Liver (tissue), 8 donors: ENCODE measurements at regions not wholly inside any gene's neighbourhood (a gene's known extent, or its start where the extent isn't known, plus 50 kb on each side); places are given as distances from the start of the nearest gene placed in this dataset.

ENCODE experiments used
- DNase-seq: peaks from one replicate; pipeline ENCODE4 v3.0.0-alpha.2; 2017; ENCODE audit warnings: low spot score
- H3K27ac ChIP-seq, 2 donors: one replicate each; pipeline ENCODE4 v1.7.0; 2013; ENCODE audit warnings: inconsistent platforms in 2 of 2, low read length in 2 of 2, control low read depth in 1 of 2, low read depth in 1 of 2, mild to moderate bottlenecking in 1 of 2
- H3K27me3 ChIP-seq, 4 donors: one replicate each; pipeline versions ENCODE4 v1.6.1 to v1.7.0; 2013; ENCODE audit warnings: low read length in 3 of 4, inconsistent platforms in 1 of 4, mild to moderate bottlenecking in 1 of 4, moderate library complexity in 1 of 4; ENCODE audit not compliant: control insufficient read depth in 4 of 4, insufficient read depth in 4 of 4
- H3K36me3 ChIP-seq, 4 donors: one replicate each; pipeline versions ENCODE4 v1.6.1 to v1.7.0; 2013; ENCODE audit warnings: low read length in 3 of 4, mild to moderate bottlenecking in 3 of 4, low read depth in 1 of 4, moderate library complexity in 1 of 4; ENCODE audit not compliant: control insufficient read depth in 4 of 4, insufficient read depth in 3 of 4
- H3K4me1 ChIP-seq, 4 donors: one replicate each; pipeline versions ENCODE4 v1.6.1 to v1.7.0; 2013; ENCODE audit warnings: low read length in 3 of 4, mild to moderate bottlenecking in 3 of 4, moderate library complexity in 1 of 4; ENCODE audit not compliant: control insufficient read depth in 4 of 4, insufficient read depth in 4 of 4
- H3K4me3 ChIP-seq, 3 donors: one replicate each; pipeline versions ENCODE4 v1.6.1 to v1.7.0; 2013; ENCODE audit warnings: low read length in 3 of 3, control low read depth in 1 of 3, low read depth in 1 of 3, mild to moderate bottlenecking in 1 of 3
- H3K9ac ChIP-seq, 2 donors: one replicate each; pipeline ENCODE4 v1.7.0; 2013; ENCODE audit warnings: low read length in 2 of 2, mild to moderate bottlenecking in 2 of 2, moderate library complexity in 2 of 2, control low read depth in 1 of 2, low read depth in 1 of 2
- H3K9me3 ChIP-seq, 4 donors: one replicate each; pipeline versions ENCODE4 v1.6.1 to v1.7.0; 2013; ENCODE audit warnings: low read length in 3 of 4; ENCODE audit not compliant: control insufficient read depth in 4 of 4
- EGR1 ChIP-seq, 2 donors: IDR thresholded peaks; 2 replicates each; pipeline ENCODE4 v1.6.1; 2016 to 2018; ENCODE audit warnings: antibody characterized with exemption in 2 of 2, low read depth in 2 of 2
- FOXA1 ChIP-seq: IDR thresholded peaks from 2 replicates; pipeline ENCODE4 v1.6.1; 2016; ENCODE audit warnings: antibody characterized with exemption
- FOXA2 ChIP-seq: IDR thresholded peaks from 2 replicates; pipeline ENCODE4 v1.6.1; 2016; ENCODE audit warnings: antibody characterized with exemption
- GABPA ChIP-seq, 2 donors: IDR thresholded peaks in 1 of 2; conservative IDR thresholded peaks in 1 of 2; 2 replicates each; pipeline ENCODE4 v1.6.1; 2016; ENCODE audit warnings: antibody characterized with exemption in 2 of 2, mild to moderate bottlenecking in 1 of 2, moderate library complexity in 1 of 2
- HNF4A ChIP-seq, 2 donors: conservative IDR thresholded peaks; 2 replicates each; pipeline ENCODE4 v1.6.1; 2016; ENCODE audit warnings: antibody characterized with exemption in 2 of 2, mild to moderate bottlenecking in 2 of 2
- HNF4G ChIP-seq: IDR thresholded peaks from 2 replicates; pipeline ENCODE4 v1.6.1; 2016; ENCODE audit warnings: antibody characterized with exemption
- JUND ChIP-seq, 2 donors: IDR thresholded peaks; 2 replicates each; pipeline ENCODE4 v1.6.1; 2016; ENCODE audit warnings: antibody characterized with exemption in 2 of 2
- NR2F2 ChIP-seq: IDR thresholded peaks from 2 replicates; pipeline ENCODE4 v1.6.1; 2016; ENCODE audit warnings: antibody characterized with exemption
- RAD21 ChIP-seq, 2 donors: IDR thresholded peaks; 2 replicates each; pipeline ENCODE4 v1.6.1; 2016; ENCODE audit warnings: antibody characterized with exemption in 2 of 2, mild to moderate bottlenecking in 2 of 2
- RXRA ChIP-seq, 2 donors: IDR thresholded peaks; 2 replicates each; pipeline ENCODE4 v1.6.1; 2017 to 2018; ENCODE audit warnings: antibody characterized with exemption in 2 of 2, mild to moderate bottlenecking in 1 of 2
- SP1 ChIP-seq: IDR thresholded peaks from 2 replicates; pipeline ENCODE4 v1.6.1; 2018; ENCODE audit warnings: antibody characterized with exemption, mild to moderate bottlenecking
- TAF1 ChIP-seq: conservative IDR thresholded peaks from 2 replicates; pipeline ENCODE4 v1.6.1; 2016; ENCODE audit warnings: antibody characterized with exemption, mild to moderate bottlenecking
- YY1 ChIP-seq: IDR thresholded peaks from 2 replicates; pipeline ENCODE4 v1.6.1; 2016; ENCODE audit warnings: antibody characterized with exemption, mild to moderate bottlenecking
- WGBS: extraction: QIAGEN DNeasy Blood & Tissue Kit; methylation state at CpG from one replicate; pipeline ENCODE4 v1.1.7; 2013; 5-methylcytosine and 5-hydroxymethylcytosine counted together
- TF ChIP-seq, protein P1 (sequence below): fragments of 150-350 bp; IDR thresholded peaks from 2 replicates; pipeline ENCODE4 v1.5.1; 2017; ENCODE audit warnings: improper control_type of control experiment, low read depth, low read length; ENCODE audit not compliant: missing input control
- TF ChIP-seq, protein P2 (sequence below): IDR thresholded peaks from 2 replicates; pipeline ENCODE4 v1.6.1; 2016; ENCODE audit warnings: antibody characterized with exemption
- donor health status: healthy.
- donor health status: healthy.
- donor health status: healthy.
- donor health status: healthy.
- donor health status: healthy.

DNA sequence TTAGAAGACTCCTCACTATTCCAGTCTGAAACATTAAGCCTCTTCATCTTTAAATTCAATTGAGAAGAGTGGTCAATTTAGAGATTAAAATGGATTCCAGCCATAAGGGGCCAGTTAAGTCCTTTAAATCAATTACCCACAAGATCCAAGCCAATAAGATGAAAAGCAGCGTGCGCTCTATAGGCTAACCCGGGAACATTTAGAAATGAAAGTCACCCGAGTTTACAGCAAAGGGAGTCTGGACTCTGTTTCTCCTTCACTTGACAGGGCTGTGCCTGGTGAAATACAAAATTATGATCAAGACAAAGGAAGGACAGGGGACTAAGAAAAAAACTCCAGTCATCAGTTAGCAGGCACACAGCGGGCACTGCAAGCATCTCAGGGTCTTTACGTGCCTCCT is 393.7 kb downstream of the QKI start (continued):
- TF ChIP-seq, protein P1, sequence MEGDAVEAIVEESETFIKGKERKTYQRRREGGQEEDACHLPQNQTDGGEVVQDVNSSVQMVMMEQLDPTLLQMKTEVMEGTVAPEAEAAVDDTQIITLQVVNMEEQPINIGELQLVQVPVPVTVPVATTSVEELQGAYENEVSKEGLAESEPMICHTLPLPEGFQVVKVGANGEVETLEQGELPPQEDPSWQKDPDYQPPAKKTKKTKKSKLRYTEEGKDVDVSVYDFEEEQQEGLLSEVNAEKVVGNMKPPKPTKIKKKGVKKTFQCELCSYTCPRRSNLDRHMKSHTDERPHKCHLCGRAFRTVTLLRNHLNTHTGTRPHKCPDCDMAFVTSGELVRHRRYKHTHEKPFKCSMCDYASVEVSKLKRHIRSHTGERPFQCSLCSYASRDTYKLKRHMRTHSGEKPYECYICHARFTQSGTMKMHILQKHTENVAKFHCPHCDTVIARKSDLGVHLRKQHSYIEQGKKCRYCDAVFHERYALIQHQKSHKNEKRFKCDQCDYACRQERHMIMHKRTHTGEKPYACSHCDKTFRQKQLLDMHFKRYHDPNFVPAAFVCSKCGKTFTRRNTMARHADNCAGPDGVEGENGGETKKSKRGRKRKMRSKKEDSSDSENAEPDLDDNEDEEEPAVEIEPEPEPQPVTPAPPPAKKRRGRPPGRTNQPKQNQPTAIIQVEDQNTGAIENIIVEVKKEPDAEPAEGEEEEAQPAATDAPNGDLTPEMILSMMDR: no peak
- TF ChIP-seq, protein P2, sequence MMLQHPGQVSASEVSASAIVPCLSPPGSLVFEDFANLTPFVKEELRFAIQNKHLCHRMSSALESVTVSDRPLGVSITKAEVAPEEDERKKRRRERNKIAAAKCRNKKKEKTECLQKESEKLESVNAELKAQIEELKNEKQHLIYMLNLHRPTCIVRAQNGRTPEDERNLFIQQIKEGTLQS: no peak

DNA sequence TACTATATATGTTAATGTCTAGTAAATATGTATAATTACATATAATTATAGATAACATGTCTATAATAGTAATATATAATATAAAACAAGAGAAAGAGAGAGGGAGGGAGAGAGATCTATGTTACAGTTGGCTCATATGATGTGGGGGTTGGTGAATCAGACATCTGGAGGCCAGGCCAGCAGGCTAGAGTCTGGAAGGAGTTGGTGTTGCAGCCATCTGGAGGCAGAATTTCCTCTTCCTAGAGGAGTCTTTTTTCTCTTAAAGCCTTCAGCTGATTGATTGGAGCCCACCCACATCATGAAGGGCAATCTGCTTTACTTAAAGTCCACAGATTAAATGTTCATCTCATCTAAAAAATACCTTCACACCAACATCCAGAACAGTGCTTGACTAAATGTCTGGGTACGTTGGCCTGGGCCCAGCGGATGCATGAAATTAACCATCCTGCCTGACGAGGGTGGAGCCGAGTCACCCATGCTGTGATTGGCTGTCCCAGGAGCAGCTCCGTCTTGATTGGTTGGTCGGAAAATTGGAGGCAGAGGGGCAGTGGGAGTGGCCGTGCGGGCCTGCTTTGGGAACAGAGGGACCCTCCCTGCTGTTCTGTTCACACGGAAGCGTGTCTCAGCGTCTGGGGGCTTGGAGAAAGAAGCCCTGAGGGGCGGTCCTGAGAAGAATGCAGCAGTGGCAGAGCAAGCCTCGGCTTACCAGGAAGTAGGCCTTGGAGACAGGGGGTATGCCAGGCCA is 392.4 kb downstream of the QKI start:
- TF ChIP-seq HNF4G (no peak), RXRA (IDR thresholded peaks at IDR 0.05) (no peak), SP1 (no peak), TAF1 (no peak), RAD21 (IDR thresholded peaks at IDR 0.05) (no peak), HNF4A (conservative IDR thresholded peaks at IDR 0.05) (no peak), FOXA2 (no peak), JUND (IDR thresholded peaks at IDR 0.05) (no peak)
- H3K36me3 ChIP-seq: no peaks in the 10 kb centered on the region
- H3K9ac ChIP-seq: no peak overlapping the region
- no peaks in the 10 kb centered on the region for H3K4me1 ChIP-seq
- no peaks in the 10 kb centered on the region for H3K27me3 ChIP-seq
- H3K9me3 ChIP-seq: no peaks in the 10 kb centered on the region
- no peak overlapping the region for H3K4me3 ChIP-seq
- H3K27ac ChIP-seq: no peak overlapping the region
- WGBS: 93% methylated on average over 13 of the region's 13 CpGs
- DNase-seq: no peak

DNA sequence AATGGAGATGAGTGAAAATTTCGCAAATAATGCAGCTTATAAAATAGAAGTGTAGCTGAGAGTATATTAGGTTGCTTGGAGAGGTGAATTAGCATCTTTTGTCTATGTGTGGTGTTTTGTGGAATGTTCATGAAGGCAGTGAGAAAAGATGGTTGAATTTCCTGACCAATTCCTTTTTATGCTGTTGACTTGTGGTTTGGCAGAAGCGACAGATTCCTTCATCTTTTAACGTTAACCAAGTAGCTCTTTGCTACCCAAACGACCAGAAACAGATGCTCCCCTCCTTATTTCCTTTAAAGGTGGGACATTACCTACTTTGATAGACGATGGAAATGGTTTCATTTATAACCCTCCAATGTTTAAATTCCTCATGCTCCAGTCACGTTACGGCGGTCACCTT is 390.5 kb downstream of the QKI start:
- no peak for TF ChIP-seq YY1
- Histone ChIP-seq H3K9me3 (no peaks in the 10 kb centered on the region), H3K4me1 (no peaks in the 10 kb centered on the region), H3K4me3 (no peak overlapping the region), H3K36me3 (no peaks in the 10 kb centered on the region), H3K9ac (no peak overlapping the region), H3K27me3 (no peaks in the 10 kb centered on the region), H3K27ac (no peak overlapping the region)
- no peak for DNase-seq
- WGBS: 84% methylated on average over 8 of the region's 8 CpGs

DNA sequence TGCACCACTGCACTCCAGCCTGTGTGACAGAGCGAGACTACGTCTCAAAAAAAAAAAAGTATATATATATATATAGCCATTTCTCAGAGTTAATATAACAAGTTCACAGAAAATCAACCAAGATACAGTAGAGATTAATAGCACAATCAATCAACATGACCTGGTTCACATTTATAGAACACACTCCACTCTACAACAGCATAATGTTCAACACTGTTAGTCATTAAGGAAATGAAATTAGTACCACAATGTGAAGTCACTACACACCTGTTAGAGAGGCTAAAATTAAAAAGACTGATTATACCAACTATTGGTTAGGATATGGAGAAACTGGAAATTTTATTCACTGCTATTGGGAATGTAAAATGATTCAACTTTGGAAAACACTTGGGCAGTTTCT is 387.7 kb downstream of the QKI start:
- Histone ChIP-seq H3K9ac (no peak overlapping the region), H3K4me1 (no peaks in the 10 kb centered on the region), H3K4me3 (no peak overlapping the region), H3K27me3 (no peaks in the 10 kb centered on the region), H3K9me3 (no peaks in the 10 kb centered on the region), H3K36me3 (no peaks in the 10 kb centered on the region), H3K27ac (no peak overlapping the region)
- 71% methylated on average over 2 of the region's 2 CpGs for WGBS
- no peak for DNase-seq
- TF ChIP-seq TAF1: no peak
- no peak for TF ChIP-seq EGR1 (IDR thresholded peaks at IDR 0.05; ENCODE audit: low read depth in 2 of 2)
- TF ChIP-seq, protein P2: no peak
- no peak for TF ChIP-seq FOXA1
- no peak for TF ChIP-seq YY1
- no peak for TF ChIP-seq NR2F2
- no peak for TF ChIP-seq GABPA (IDR thresholded peaks at IDR 0.05 in 1 of 2, conservative IDR thresholded peaks at IDR 0.05 in 1 of 2)
